Fibroblast of lung (primary cell): ENCODE measurements at regions not wholly inside any gene's neighbourhood (a gene's known extent, or its start where the extent isn't known, plus 50 kb on each side); places are given as distances from the start of the nearest gene placed in this dataset.

Source experiments
- DNase-seq, 2 donors: peaks; one replicate each; pipeline versions ENCODE4 v3.0.0 to v3.0.0-alpha.2; 2010; ENCODE audit warnings: low read depth in 2 of 2
- H2AFZ ChIP-seq: 2 replicates; pipeline ENCODE4 v1.5.1; 2012; ENCODE audit warnings: low read length, control low read depth, inconsistent platforms
- H3K27ac ChIP-seq: 2 replicates; pipeline ENCODE4 v1.5.1; 2011; ENCODE audit warnings: low read length, control low read depth; ENCODE audit not compliant: insufficient read depth
- H3K27me3 ChIP-seq: 2 replicates; pipeline ENCODE4 v1.5.1; 2011; ENCODE audit warnings: mild to moderate bottlenecking, low read length; ENCODE audit not compliant: control insufficient read depth, insufficient read depth
- H3K36me3 ChIP-seq: 2 replicates; pipeline ENCODE4 v1.5.1; 2011; ENCODE audit warnings: low read length; ENCODE audit not compliant: control insufficient read depth, insufficient read depth
- H3K4me1 ChIP-seq: 2 replicates; pipeline ENCODE4 v1.5.1; 2011; ENCODE audit warnings: low read length; ENCODE audit not compliant: control insufficient read depth, insufficient read depth; ENCODE audit errors: extremely low read depth
- H3K4me2 ChIP-seq: 2 replicates; pipeline ENCODE4 v1.5.1; 2011; ENCODE audit warnings: low read length, control low read depth; ENCODE audit not compliant: insufficient read depth; ENCODE audit errors: extremely low read depth
- H3K4me3 ChIP-seq, 4 experiments: fragments of 200-600 bp in 1 of 4; sonication (generic) in 1 of 4; replicated peaks in 1 of 4; 2 replicates each; pipeline ENCODE4 v1.5.1; 2011 to 2016; ENCODE audit warnings: low read length in 4 of 4, low read depth in 3 of 4, mild to moderate bottlenecking in 3 of 4, control low read depth in 2 of 4, inconsistent platforms in 1 of 4, mixed read lengths in 1 of 4; ENCODE audit not compliant: insufficient read depth in 1 of 4; ENCODE audit errors: control extremely low read depth in 1 of 4
- H3K79me2 ChIP-seq: 2 replicates; pipeline ENCODE4 v1.5.1; 2012; ENCODE audit warnings: mild to moderate bottlenecking, low read length, inconsistent platforms; ENCODE audit not compliant: control insufficient read depth, insufficient read depth
- H3K9ac ChIP-seq: 2 replicates; pipeline ENCODE4 v1.5.1; 2011; ENCODE audit warnings: mild to moderate bottlenecking, low read length, control low read depth; ENCODE audit not compliant: insufficient read depth
- H3K9me3 ChIP-seq: 2 replicates; pipeline ENCODE4 v1.5.1; 2012; ENCODE audit warnings: low read depth, low read length; ENCODE audit not compliant: control insufficient read depth, insufficient read depth
- H4K20me1 ChIP-seq: 2 replicates; pipeline ENCODE4 v1.5.1; 2011; ENCODE audit warnings: low read length; ENCODE audit not compliant: control insufficient read depth, insufficient read depth; ENCODE audit errors: extremely low read depth
- CTCF ChIP-seq, 2 donors: IDR thresholded peaks in 1 of 2; conservative IDR thresholded peaks in 1 of 2; 1 replicate in 1 of 2; 2 replicates in 1 of 2; pipeline ENCODE4 v1.5.1; 2011 to 2012; ENCODE audit warnings: low read length in 2 of 2, control low read depth in 1 of 2, inconsistent platforms in 1 of 2, low read depth in 1 of 2, mild to moderate bottlenecking in 1 of 2
- EZH2 ChIP-seq: IDR thresholded peaks from 2 replicates; pipeline ENCODE4 v1.5.1; 2012; ENCODE audit warnings: low read length, control low read depth, mild to moderate bottlenecking; ENCODE audit errors: missing control alignments

GRCh38 chr4:60840020-60840419 lies 360.1 kb upstream of the ADGRL3 start:
- TF ChIP-seq EZH2 (no peak), CTCF (conservative IDR thresholded peaks at IDR 0.05 in 1 of 2, IDR thresholded peaks at IDR 0.05 in 1 of 2; ENCODE audit: low read depth in 1 of 2, low read length in 2 of 2) (no peak)
- no peak for DNase-seq
- no peaks in the 10 kb centered on the region for H3K27me3 ChIP-seq
- no peaks in the 10 kb centered on the region for H3K36me3 ChIP-seq
- H3K9ac ChIP-seq: no peak overlapping the region
- no peaks in the 10 kb centered on the region for H4K20me1 ChIP-seq
- H2AFZ ChIP-seq: no peak overlapping the region
- no peaks in the 10 kb centered on the region for H3K9me3 ChIP-seq
- no peak overlapping the region for H3K27ac ChIP-seq
- H3K4me2 ChIP-seq: no peak overlapping the region
- H3K79me2 ChIP-seq: no peaks in the 10 kb centered on the region
- H3K4me3 ChIP-seq: no peak overlapping the region
- H3K4me1 ChIP-seq: no peaks in the 10 kb centered on the region

GRCh38 chr4:60846678-60847077 lies 353.4 kb upstream of the ADGRL3 start:
- TF ChIP-seq EZH2 (no peak), CTCF (conservative IDR thresholded peaks at IDR 0.05 in 1 of 2, IDR thresholded peaks at IDR 0.05 in 1 of 2; ENCODE audit: low read depth in 1 of 2, low read length in 2 of 2) (no peak)
- Histone ChIP-seq H3K9me3 (no peaks in the 10 kb centered on the region), H2AFZ (no peak overlapping the region), H3K4me3 (no peak overlapping the region), H3K9ac (no peak overlapping the region), H3K36me3 (no peaks in the 10 kb centered on the region), H3K4me2 (no peak overlapping the region), H3K79me2 (no peaks in the 10 kb centered on the region), H3K27ac (no peak overlapping the region), H4K20me1 (no peaks in the 10 kb centered on the region), H3K4me1 (no peaks in the 10 kb centered on the region), H3K27me3 (no peaks in the 10 kb centered on the region)
- DNase-seq: no peak

GRCh38 chr4:60847614-60848013 lies 352.5 kb upstream of the ADGRL3 start:
- Histone ChIP-seq H4K20me1 (no peaks in the 10 kb centered on the region), H3K4me3 (no peak overlapping the region), H3K4me2 (no peak overlapping the region), H2AFZ (no peak overlapping the region), H3K9me3 (no peaks in the 10 kb centered on the region), H3K4me1 (no peaks in the 10 kb centered on the region), H3K27ac (no peak overlapping the region), H3K79me2 (no peaks in the 10 kb centered on the region), H3K27me3 (no peaks in the 10 kb centered on the region), H3K36me3 (no peaks in the 10 kb centered on the region), H3K9ac (no peak overlapping the region)
- TF ChIP-seq CTCF (conservative IDR thresholded peaks at IDR 0.05 in 1 of 2, IDR thresholded peaks at IDR 0.05 in 1 of 2; ENCODE audit: low read depth in 1 of 2, low read length in 2 of 2): no peak
- TF ChIP-seq EZH2: no peak
- DNase-seq: no peak
